ENCODE measurements at regions not wholly inside any gene's neighbourhood (a gene's known extent, or its start where the extent isn't known, plus 50 kb on each side); places are given as distances from the start of the nearest gene placed in this dataset.

DNA sequence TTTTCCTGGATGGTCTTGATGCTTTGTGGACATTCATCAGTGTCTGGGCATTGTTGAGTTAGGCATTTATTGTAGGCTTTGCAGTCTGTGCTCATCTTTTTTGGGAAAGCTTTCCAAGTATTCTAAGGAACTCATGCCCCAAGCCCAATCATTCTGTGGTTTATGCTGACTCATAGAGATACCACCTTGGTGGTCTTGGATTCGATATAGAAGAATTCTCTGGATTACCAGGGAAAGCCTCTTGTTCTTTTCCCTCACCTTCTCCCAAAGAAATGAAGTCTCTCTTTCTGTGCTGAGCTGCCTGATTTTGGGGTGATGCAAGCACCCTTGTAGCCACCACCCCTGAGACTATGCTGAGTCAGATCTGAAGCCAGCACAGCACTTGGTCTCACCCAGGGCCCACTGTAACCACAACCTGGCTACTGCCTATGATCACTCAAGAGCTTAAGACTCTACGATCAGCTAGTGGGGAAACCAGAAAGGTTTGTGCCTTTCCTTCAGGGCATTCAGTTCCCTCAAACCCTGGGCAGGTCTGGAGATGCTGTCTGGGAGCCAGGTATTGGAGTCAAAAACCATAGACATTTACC lies 422.6 kb downstream of the NUF2 start:
- no peak for TF ChIP-seq POLR2A (IDR thresholded peaks at IDR 0.05; ENCODE audit: low read depth, low read length)
- DNase-seq (ENCODE audit: insufficient read length, low spot score) (no peak), FAIRE-seq (no peak)

DNA sequence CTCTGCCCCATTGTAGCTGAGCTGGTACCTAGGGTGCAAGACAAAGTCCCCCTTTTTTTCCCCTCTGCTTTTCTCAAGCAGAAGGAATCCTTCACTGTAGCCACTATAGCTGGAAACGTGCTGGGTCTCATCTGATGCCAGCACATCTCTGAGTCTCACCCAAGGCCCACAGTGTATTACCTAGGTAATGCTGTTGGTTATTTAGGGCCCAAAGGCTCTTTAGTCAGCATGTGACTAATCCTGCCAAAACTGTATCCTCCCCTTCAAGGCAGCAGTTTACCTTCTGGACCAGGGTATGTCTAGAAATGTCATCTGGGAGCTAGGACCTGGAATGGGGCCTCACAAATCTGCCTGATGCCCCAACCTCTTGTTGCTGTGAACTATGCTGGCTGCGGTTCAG lies 423.4 kb downstream of the NUF2 start:
- FAIRE-seq (no peak), DNase-seq (ENCODE audit: insufficient read length, low spot score) (no peak)
- no peak for TF ChIP-seq POLR2A (IDR thresholded peaks at IDR 0.05; ENCODE audit: low read depth, low read length)

DNA sequence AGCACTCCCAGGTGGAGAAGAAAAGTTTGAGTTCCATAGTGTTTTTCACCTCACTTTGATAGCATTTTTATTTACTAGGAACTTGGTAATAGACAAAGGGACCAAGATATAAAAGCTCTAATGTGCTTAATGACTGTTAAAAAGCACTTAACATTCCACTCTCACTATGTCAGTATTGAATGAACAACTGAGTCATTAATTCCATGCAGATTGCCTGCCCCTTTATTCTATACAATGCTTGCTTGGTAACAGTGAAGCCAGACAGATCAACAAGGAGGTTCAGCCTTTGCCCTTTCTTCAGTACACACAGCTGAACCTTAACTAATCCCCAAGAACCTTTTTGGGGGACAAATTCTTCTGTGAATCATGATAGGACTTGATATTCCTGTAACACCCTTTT lies 425.5 kb downstream of the NUF2 start:
- TF ChIP-seq POLR2A (IDR thresholded peaks at IDR 0.05; ENCODE audit: low read depth, low read length) = no peak
- no peak for DNase-seq (ENCODE audit: insufficient read length, low spot score)
- FAIRE-seq = no peak

DNA sequence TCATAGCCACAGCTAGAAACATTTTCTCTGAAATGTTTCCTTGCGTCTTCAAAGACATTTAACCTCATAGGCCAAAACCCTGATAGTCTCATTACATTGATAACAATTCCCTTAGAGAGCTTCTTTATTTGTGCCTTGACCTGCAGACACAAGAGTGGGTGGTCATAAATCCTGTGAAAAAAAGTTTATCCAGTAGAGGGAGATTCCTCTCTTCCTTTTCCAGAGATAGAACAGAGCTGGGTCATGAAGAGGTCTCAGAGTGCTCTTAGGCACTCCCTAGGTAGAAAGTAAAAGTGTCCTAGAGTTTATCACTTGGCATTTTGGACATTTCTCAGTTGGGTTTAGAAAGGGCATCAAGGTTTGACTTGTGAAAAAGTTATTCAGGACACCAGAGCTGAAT lies 426.1 kb downstream of the NUF2 start:
- FAIRE-seq (no peak), DNase-seq (ENCODE audit: insufficient read length, low spot score) (no peak)
- no peak for TF ChIP-seq POLR2A (IDR thresholded peaks at IDR 0.05; ENCODE audit: low read depth, low read length)

DNA sequence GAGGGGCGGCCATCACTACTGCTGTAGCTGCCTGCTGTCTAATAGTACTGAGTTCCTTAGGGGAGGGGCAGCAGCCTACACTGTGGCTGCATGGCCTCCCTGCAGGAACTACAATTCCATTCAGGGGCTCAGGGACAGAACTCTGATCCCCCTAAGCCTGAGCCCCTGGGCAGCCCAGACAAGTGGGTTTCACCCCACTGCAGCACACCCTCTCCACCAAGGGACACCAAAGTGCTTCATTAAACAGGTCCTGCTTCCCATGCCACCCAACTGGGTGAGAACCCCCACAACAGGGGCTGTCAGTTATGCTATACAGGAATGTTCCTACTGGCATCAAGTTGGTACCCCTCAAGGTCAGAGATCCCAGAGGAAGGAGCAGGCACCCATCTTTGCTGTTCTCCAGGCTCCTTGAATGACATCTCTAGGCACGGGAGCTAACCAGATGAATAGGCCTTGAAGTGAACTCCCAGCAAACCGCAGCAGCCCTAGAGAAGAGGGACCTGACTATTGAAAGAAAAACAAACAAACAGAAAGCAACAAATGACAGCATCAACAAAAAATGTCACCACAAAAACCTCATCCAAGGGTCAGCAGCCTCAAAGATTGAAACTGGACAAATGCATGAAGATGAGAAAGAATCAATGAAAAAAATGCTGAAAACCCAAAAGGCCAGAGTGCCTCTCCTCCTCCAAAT lies 437.4 kb downstream of the NUF2 start:
- DNase-seq (ENCODE audit: insufficient read length, low spot score) (no peak), FAIRE-seq (no peak)
- no peak for TF ChIP-seq POLR2A (IDR thresholded peaks at IDR 0.05; ENCODE audit: low read depth, low read length)

DNA sequence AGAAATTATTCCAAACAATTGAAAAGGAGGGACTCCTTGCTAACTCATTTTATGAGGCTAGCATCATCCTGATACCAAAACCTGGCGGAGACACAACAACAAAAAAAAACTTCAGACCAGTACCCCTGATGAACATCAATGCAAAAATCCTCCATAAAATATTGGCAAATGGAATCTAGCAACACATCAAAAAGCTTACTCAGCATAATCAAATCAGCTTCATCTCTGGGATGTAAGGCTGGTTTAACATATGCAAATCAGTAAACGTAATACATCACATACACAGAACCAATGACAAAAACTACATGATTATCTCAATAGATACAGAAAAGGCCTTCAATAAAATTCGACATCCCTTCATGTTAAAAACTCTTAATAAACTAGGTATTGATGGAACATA lies 440.1 kb downstream of the NUF2 start:
- TF ChIP-seq POLR2A (IDR thresholded peaks at IDR 0.05; ENCODE audit: low read depth, low read length) = no peak

DNA sequence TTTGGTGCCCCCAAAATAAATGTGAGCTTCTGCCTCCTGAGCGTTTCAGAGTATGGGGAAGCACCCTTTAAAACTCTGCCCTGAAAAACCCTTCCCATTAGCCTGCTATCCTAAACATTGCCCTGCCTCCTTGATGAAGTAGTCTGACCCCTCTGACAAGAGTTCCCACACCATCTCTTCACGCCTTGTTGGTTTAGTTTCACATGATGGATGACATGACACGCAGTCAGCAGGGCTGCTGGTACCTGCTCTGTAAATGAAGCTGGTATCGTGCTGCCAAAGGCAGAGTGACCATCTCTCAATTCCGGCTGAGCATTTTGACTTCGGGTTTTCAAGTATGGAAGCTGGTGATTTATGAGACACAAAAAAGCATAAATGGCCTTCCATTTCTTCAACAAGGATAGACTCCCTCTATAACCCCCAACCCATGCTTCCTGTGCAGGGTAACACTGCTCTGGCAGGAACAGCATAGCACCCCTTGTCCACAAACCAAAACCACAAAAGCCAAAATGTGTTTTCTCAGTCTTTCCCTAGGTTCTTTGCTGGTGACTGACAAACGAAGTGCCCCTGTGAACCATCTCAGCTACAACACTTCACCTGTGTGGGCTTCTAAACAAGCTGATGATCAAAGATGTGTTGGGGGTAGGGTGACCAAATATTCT lies 444.6 kb downstream of the NUF2 start:
- no peak for TF ChIP-seq POLR2A (IDR thresholded peaks at IDR 0.05; ENCODE audit: low read depth, low read length)
- DNase-seq (ENCODE audit: insufficient read length, low spot score) (no peak), FAIRE-seq (no peak)

More for the DNA sequence above, 440.1 kb downstream of the NUF2 start:
- DNase-seq (ENCODE audit: insufficient read length, low spot score) (no peak), FAIRE-seq (no peak)

DNA sequence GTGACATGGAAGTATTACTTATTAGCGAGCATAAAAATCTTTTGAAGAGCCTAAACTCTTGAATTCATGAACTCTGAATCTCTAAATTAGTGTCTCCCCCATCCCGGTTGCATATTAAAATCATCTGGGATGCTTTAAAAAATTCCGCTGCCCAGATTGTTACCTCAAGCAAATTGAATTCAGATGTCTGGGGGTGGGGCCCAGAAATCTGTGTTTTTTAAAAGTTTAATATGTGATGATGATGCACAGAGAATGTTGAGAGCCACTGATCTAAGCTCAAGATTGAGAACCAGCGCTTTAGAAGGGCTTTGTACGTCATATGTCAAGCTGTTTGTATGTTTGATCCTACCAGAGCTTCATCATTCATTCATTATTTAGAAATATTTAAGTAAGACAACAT lies 446.8 kb downstream of the NUF2 start:
- no peak for FAIRE-seq
- TF ChIP-seq POLR2A (IDR thresholded peaks at IDR 0.05; ENCODE audit: low read depth, low read length) = no peak
- DNase-seq (ENCODE audit: insufficient read length, low spot score) = no peak

DNA sequence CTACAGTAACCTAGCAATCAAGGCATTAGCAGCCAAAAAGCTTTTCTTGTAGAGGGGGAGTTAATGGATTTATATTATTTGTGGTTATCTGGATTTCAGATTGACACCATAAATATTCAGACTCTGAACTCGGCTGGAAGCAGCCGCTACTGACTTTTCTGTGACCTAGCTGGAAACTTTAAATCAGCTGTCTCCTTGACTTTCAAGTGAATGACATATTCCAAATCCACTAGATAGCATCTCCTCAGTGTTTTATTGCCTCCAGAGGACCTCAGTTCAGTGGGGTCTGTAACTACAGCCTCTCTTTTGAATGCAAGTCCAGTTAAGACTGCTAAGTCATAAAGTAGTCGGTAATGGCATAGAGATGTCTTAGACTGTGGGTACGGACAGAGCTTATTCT lies 448.5 kb downstream of the NUF2 start:
- FAIRE-seq (no peak), DNase-seq (ENCODE audit: insufficient read length, low spot score) (no peak)
- TF ChIP-seq POLR2A (IDR thresholded peaks at IDR 0.05; ENCODE audit: low read depth, low read length) = no peak

DNA sequence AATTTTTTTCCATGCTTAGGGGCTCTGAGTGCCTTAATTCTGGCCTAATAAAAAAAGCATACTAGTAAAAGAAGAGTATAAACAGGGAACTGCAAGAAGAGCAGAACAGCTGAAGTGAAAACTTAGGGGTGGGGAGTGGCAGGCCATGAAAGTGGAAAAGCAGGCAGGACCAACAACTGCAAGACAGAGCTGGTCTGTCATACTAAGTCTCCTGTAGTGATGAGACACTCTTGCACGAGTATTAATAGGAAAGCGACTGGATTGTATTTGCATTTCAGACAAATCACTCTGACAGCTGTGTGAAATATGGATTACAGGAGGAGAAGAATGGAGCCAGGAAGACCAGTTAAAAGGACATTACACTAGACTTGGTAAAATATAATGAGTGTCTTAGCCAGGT lies 449.9 kb downstream of the NUF2 start:
- FAIRE-seq = no peak
- TF ChIP-seq POLR2A (IDR thresholded peaks at IDR 0.05; ENCODE audit: low read depth, low read length) = no peak
- no peak for DNase-seq (ENCODE audit: insufficient read length, low spot score)

DNA sequence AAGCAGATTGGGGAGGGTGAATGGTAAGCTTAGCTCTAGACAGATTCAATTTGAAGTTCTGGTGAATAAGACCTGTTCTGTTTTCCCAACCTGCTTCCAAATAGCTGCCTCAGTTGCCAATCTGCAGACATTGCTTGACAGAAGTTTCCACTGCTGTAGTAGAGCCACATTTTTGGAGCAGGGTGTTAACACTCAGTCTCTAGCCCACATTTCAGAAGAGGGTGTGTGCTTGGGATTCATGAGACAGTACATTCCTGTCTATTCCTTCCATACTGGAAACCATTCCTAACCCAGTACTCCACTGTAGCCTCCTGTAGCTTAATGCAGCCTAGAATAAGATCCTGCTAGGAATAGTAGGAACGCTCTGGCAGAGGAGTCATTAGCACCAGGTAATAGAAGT lies 450.5 kb downstream of the NUF2 start:
- no peak for TF ChIP-seq POLR2A (IDR thresholded peaks at IDR 0.05; ENCODE audit: low read depth, low read length)
- no peak for DNase-seq (ENCODE audit: insufficient read length, low spot score)
- no peak for FAIRE-seq

DNA sequence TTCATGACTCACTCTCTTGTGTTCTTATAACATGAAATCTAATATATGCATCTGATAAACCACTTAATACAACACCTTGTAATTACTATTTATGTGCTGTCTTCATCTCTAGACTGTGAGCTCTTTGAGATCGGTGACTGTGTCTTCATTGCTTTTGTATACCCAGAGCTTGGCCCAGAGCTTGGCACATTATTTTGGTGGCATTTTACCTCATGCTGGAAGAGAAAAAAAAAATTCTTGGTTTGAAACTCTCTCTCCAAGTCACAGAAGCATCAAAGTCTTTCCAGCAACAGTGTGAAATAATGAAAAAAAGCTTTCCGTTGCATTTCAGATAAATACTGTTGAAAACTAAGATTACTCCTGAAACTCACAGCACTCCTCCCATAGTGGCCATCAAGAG lies 451.6 kb downstream of the NUF2 start:
- DNase-seq (ENCODE audit: insufficient read length, low spot score) (no peak), FAIRE-seq (no peak)
- no peak for TF ChIP-seq POLR2A (IDR thresholded peaks at IDR 0.05; ENCODE audit: low read depth, low read length)

DNA sequence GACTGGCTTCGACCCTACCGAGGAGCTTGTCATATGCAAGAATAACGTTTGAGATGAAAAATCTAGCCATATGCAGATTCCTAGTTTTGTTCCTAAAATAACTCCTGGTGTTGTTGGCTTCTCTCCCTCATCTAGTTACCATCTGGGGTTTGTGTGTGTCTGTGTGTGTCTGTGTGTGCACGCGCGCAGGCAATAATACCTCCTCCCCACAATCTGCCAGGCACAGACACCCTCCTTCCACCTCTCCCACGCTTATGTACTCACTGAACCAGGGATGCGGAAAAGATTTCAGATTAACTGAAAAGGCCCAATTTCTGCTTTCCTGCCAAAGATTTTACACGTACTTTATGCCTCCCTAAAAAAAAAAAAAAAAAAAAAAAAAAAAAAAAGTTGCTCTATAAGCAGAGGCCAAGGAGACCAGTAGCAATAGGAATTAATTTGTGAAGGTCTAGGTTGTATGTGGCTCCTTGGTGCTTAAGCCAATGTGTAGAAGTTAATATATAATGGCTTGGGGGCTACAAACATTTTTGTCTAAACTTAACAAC lies 452.7 kb downstream of the NUF2 start:
- TF ChIP-seq POLR2A (IDR thresholded peaks at IDR 0.05; ENCODE audit: low read depth, low read length) = no peak
- FAIRE-seq (no peak), DNase-seq (ENCODE audit: insufficient read length, low spot score) (no peak)

DNA sequence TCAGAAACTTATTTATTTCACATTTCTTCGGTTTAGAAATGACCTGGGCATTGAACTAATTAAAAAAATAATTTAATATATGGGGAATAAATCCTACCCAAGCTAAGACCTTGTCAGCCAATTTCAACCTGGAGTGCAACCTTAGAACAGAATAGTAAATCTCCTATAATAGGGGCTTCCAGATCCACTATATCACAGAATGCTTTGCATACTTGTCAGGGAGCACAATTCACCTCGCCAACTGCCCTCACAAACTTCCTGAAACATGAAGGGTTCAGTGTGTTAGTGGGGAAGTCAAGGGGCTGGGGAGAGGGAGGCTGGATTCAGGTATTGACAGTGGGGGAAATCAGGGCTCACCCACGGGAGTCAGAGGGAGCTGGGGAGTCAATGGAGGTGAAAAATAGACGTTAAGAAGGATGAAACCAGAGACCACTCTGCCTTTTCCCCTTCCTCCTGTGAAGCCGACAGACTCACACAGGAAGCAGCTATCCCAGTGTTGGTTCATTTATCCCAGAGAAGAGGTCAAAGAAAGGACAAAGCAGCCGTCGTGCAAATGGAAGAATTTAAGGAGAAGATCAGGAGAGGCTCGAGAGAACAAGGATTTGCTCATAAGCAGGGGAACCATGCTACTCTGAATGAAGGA lies 453.3 kb downstream of the NUF2 start:
- FAIRE-seq = no peak
- no peak for TF ChIP-seq POLR2A (IDR thresholded peaks at IDR 0.05; ENCODE audit: low read depth, low read length)
- no peak for DNase-seq (ENCODE audit: insufficient read length, low spot score)

Data from H54 (cell line).